Neural crest cell (in vitro differentiated cells): ENCODE measurements at regions not wholly inside any gene's neighbourhood (a gene's known extent, or its start where the extent isn't known, plus 50 kb on each side); places are given as distances from the start of the nearest gene placed in this dataset.

Experiments
- DNase-seq: peaks from one replicate; pipeline ENCODE4 v3.0.0; 2021; ENCODE audit warnings: low read depth, mixed read lengths, low spot score
- H3K27ac Mint-ChIP-seq: one replicate; pipeline ENCODE4 v1.8.0; 2021; ENCODE audit warnings: mild to moderate bottlenecking, mixed read lengths; ENCODE audit not compliant: unreplicated experiment
- H3K27me3 Mint-ChIP-seq: 2 replicates; pipeline ENCODE4 v1.8.0; 2021; ENCODE audit warnings: low read depth, mild to moderate bottlenecking, mixed read lengths
- H3K36me3 Mint-ChIP-seq: 2 replicates; pipeline ENCODE4 v1.8.0; 2021; ENCODE audit warnings: low read depth, mild to moderate bottlenecking, mixed read lengths
- H3K4me1 Mint-ChIP-seq: 2 replicates; pipeline ENCODE4 v1.8.0; 2021; ENCODE audit warnings: mixed read lengths
- H3K4me3 Mint-ChIP-seq: one replicate; pipeline ENCODE4 v1.8.0; 2021; ENCODE audit warnings: mild to moderate bottlenecking, mixed read lengths
- H3K9me3 Mint-ChIP-seq: 2 replicates; pipeline ENCODE4 v1.8.0; 2021; ENCODE audit warnings: mixed read lengths
- CTCF ChIP-seq: fragments of 200-600 bp; sonication (generic); conservative IDR thresholded peaks from 2 replicates; pipeline ENCODE4 v1.5.0; 2021; ENCODE audit warnings: antibody characterized with exemption, mild to moderate bottlenecking

DNA sequence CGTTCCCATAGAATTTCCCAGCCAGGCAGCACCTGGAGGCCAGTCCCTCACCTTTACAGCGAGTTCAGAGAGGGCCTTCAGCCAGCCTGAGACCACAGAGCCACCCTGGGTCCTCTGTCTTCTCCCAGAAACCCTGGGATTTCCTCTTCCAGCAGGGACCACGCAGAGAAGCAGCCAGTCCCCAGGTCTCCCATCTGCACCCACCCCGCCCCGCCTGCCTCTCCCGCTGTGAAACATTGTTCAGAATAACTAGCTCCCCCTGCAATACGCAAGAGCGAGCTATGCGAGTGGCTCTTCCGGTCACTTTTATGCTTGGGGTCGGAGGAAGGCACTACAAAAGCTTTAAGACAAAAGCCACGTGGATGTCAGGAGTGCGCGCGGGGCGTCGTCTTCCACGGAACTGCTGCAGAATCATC is 77.8 kb downstream of the SERPINA3 start:
- H3K27ac Mint-ChIP-seq = no peak overlapping the region
- TF ChIP-seq CTCF = no peak
- no peaks in the 10 kb centered on the region for H3K36me3 Mint-ChIP-seq
- peaks cover 15% of the 10 kb centered on the region for H3K27me3 Mint-ChIP-seq
- H3K4me3 Mint-ChIP-seq = no peak overlapping the region
- DNase-seq = no peak
- H3K4me1 Mint-ChIP-seq = peaks cover 9% of the 10 kb centered on the region
- H3K9me3 Mint-ChIP-seq = no peaks in the 10 kb centered on the region

- H3K9me3 Mint-ChIP-seq = no peaks in the 10 kb centered on the region
Measured at GRCh38 chr14:94689218-94689984, 77.2 kb downstream of the SERPINA3 start.

DNA sequence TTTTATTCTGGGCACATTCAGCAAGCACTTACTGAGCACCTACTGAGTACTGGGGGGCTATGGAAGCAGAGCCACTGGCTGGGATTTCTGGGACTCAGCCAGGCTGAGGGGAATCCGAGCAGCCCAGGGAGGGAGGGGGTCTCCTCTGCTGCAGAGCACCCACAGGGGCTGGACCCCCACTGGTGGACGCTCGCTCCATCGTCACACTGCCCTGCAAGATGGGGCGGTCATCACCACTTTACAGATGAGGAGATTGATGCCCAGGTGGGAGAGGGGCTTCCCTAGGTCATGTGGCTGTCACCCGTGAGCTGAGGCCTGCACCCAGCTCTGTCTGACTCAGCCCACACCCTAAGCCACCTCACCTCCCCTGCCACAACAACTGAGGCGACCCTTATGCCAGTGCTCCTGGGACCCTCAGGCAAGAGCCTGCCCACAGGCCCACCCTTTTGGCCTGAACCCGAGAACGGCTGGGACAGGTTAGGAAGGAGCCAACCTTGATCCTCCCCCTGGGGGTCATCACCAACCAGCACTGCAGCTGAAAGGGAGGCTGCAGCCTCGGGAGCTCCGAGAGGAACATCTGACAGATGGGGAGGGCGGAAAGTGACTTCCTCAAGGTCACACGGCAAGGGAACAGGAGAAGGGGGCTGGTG is 74.4 kb downstream of the SERPINA3 start:
- DNase-seq = no peak
- Mint-ChIP-seq H3K9me3 (no peaks in the 10 kb centered on the region), H3K27me3 (peaks cover 14% of the 10 kb centered on the region), H3K4me3 (no peak overlapping the region), H3K36me3 (no peaks in the 10 kb centered on the region), H3K27ac (no peak overlapping the region), H3K4me1 (peaks cover 7% of the 10 kb centered on the region)
- no peak for TF ChIP-seq CTCF

More at GRCh38 chr14:94689218-94689984, 77.2 kb downstream of the SERPINA3 start:
- peak overlapping the region; percentile 71 for H3K27ac Mint-ChIP-seq
- peak; percentile 97 for TF ChIP-seq CTCF
- no peaks in the 10 kb centered on the region for H3K36me3 Mint-ChIP-seq
- DNase-seq = peak; percentile 90
- H3K4me3 Mint-ChIP-seq = no peak overlapping the region
- peaks cover 15% of the 10 kb centered on the region for H3K27me3 Mint-ChIP-seq
- peaks cover 6% of the 10 kb centered on the region for H3K4me1 Mint-ChIP-seq

DNA sequence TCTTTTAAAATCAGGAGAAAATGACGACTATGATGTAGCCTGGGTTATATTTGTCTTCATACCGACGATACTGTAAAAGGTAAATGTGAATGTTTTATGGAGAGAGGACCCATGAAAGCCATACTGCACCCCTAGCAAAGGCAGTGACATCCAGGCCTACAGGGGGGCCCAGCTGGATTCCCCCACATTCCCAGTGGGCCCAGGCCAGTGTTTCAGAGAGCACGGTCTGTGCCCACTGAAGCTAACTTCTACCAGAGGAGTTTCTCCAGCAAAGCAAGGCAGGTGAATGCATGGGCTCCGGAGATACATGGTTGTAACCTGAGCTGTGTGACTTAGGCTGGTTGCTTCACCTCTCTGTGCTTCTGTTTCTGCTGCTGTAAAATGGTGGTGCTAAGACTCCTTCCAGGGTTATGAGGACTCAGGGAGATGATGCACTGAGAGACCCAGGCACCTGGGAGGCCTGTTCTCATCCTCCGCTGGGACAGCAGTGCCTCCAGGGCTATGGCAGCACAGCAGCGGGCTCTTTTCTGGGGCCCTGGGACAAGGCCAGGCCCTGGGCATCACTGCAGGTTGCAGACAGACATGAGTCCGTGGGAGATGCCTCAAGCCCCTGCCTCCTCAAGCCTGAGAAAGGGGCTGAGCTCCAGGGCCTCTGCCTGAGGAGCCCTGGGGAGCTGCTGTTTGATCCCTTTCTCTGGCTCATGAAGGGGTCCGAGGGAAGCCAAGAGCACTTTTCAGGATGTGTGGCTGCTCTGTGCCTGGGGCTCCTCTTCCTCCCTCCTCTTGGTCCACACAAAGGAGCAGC is 73.7 kb downstream of the SERPINA3 start:
- Mint-ChIP-seq H3K36me3 (no peaks in the 10 kb centered on the region), H3K4me3 (no peak overlapping the region), H3K9me3 (no peaks in the 10 kb centered on the region), H3K27ac (no peak overlapping the region), H3K27me3 (peaks cover 16% of the 10 kb centered on the region), H3K4me1 (peaks cover 7% of the 10 kb centered on the region)
- no peak for DNase-seq
- no peak for TF ChIP-seq CTCF

DNA sequence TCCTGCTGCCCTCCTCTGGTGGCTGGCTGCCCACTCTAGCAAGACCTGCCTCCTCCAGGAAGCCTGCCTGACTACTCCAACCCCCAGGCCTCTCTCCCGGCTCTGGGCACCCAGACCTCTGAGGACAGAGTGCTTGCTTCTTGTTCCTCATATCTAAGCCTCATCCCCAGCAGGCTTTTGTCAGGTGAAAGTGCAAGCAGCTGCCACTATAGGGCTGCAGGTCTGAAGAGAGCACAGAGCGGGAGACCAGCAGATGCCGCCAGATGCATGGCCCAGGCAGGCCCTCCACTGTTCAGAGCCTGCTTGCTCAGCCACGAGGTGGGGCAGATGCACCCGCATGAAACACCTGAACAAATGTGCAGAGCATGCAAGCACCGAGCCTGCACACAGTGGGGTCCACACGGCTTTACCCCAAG is 73.0 kb downstream of the SERPINA3 start:
- Mint-ChIP-seq H3K27me3 (peaks cover 13% of the 10 kb centered on the region), H3K9me3 (no peaks in the 10 kb centered on the region), H3K4me1 (peaks cover 7% of the 10 kb centered on the region), H3K27ac (no peak overlapping the region), H3K4me3 (no peak overlapping the region), H3K36me3 (no peaks in the 10 kb centered on the region)
- no peak for TF ChIP-seq CTCF
- no peak for DNase-seq
